CD4-positive, alpha-beta T cell treated with Interleukin-15 for 4 hours (primary cell): ENCODE measurements at regions not wholly inside any gene's neighbourhood (a gene's known extent, or its start where the extent isn't known, plus 50 kb on each side); places are given as distances from the start of the nearest gene placed in this dataset.

Experiments used
- DNase-seq: peaks from one replicate; pipeline ENCODE4 v3.0.0-alpha.2; 2020; ENCODE audit warnings: low spot score

DNA sequence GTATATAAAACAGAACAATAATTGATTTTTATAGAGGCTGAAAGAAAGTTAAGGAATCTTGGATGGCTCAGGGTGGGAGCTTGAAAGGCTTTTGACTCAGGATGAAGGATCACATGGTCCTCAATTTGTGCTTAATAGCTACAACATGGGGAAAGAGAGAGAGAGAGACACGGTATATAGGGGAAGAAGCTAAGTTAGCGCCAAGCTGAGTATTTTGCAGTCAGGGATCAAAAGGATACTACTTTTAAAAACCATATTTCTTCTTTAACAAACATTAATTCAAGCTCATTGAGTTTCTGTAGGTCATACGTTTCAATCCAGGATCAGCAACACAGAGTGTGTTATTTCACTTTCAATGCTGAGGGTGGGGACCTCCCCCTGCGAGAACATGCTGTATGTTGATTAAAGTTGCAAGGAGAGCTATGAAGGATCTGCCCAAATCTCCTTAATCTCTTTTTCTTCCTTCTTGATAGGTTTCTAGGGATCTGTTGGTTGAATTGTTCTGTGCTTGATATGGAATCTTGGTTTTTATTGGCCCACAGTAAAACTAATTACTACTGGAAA is 133.1 kb upstream of the NUDT4 start:
- no peak for DNase-seq

DNA sequence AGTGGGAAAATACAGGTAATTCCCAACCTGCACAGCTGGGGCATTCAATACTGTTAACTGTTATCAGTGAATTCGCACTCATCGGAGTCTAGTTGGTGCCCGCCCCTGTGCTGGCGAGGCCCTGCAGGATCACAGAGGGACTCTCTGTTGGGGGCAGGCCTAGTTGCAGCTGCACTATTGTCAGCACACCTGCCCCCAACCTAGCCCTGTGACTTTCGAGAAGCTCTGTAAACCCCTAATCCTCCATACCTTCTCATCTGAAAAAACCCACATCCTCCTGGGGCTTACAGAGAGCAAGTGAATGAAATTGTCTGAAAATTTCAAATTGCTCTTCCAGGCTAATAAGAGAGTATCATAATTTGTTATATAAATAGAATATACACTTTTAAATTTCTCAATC is 132.2 kb upstream of the NUDT4 start:
- no peak for DNase-seq

DNA sequence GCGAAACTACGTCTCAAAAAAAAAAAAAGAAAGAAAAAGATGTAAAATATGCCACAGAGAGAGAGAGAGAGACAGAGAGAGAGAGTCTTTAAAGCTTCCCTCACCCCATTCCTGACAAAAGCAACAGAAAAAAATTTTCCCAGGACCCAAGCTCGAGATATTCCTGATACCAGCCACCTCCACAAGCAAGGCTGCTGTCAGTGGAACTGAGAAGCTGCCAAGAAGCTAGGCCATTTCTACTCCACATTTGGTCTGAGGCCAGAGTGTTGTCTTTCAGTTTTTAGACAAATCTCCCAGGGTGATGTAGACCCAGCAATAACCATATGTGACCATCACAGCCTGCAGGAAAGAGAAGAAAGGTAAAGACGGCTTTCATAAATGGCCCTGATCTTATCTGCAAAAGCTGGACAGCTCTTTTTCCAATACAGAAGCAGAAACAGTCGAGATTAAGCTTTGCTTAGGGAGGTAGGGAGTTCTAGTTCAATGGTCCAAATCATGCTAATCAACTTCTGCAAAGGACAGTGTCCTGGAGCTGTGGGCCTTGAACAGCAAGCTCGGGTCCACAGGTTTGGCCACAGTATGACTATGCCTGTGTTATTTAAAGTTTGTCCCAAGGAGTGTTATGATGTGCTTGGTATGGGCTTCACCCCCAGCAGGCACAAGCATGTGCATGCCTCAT is 130.3 kb upstream of the NUDT4 start:
- DNase-seq: no peak

DNA sequence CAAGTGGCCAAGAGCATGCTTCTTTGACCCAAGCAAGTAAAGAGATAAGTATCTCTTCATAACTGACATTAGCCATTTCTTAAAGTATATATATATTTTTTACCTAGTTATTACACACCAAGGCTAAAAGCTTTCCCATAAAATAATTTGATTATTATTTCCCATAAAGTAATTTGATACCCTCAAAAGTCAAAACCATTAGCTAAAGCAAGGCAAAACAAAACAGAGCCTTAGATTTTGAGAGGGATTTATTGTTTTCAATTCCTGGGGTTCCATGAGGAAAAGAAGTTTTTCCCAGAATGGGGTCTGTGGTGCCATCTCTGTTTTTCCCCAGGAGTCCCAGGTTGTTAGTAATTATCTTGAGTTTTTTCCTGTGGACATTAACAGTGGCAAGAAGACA is 125.5 kb upstream of the NUDT4 start:
- DNase-seq: no peak

DNA sequence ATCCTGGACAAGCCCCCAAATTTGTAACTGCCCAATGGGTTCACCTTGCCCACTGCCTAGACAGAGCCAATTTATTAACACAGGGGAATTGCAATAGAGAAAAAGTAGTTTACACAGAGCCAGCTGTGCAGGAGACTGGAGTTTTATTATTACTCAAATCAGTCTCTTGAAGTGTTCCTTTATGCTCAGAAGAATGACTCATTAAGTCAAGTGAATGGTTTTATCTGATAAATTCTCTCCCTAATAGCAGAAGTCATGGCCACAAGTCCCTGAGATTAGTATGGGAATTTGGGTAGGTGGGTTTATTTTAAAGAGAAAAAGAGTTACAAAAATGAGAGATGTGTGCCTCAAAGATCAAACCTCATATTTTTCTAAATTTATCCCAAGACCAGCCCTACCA is 122.8 kb upstream of the NUDT4 start:
- no peak for DNase-seq

DNA sequence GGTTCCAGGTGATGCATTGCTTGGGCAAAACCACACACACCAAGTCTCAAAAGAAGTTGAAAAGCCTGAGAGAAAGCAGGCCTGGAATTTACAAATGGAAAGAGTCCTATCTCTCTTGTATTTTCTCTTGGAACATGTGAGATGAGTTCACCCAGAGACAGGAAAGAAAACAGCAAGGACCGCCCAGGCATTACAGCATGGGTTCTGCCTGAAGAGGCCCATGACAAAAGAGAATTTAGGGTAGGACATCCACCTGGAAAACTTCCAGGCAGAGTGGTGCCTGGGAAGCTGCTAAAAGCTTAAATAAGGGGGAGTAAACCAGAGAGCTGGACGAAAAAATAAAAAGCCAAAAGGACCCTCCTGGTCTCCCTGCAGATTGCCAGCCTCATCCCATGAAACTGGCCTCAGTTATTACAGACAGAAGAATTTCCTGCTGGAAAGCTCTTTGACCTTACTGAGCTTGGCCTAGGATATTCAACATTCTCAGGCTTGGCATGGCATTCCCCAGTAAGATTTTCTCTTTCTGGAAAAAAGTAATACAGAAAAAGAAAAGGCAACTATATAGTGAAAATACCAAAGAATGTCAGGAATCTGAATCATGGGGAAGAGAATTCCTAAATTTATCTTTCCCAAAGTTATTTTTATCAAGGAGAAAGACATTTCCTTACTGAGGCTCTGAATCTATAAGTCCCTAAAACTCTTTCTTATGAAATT is 121.3 kb upstream of the NUDT4 start:
- no peak for DNase-seq

DNA sequence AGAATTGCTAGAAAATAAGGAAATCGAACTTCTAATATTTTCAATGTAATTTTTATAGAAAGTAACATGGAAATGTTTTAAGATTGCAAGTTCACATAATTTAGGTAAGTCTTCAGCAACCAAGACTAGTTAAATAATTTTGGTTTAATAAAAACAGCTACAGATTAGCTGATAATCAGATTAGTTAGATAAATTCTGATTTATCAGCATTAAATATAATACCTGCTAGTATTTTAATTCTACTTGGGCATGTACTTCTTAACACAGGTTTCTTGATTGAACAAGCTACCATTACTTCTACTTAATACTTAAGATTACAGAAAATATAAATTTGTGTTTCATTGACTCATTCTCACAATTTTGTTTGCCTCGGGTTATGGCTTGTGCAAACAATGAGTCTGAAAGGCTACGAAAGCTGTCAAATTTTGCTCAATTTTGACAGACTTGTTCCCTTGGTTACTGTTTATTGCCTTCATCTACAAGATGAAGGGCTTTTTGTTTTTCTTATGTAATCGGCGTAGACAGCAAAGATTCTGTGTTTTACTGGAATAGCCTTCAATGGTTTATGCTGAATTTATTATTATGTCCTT is 116.1 kb upstream of the NUDT4 start:
- DNase-seq: no peak

DNA sequence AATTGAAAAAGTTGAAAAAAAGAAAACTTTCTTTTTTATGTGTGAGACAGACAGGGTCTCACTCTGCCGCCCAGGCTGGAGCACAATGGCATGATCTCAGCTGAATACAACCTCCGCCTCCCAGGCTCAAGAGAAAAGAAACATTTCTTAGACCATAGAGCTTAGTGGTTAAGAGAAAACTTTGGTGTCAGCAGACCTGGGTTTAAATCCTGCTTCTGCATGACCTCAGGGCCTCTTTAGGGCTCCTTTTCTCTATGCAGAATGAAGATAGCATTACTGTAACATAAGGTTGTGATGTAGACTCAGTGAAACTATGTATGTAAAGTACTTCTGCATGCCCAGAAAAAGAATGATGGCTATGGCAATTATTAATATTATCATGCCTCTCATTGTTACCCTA is 104.7 kb upstream of the NUDT4 start:
- no peak for DNase-seq

DNA sequence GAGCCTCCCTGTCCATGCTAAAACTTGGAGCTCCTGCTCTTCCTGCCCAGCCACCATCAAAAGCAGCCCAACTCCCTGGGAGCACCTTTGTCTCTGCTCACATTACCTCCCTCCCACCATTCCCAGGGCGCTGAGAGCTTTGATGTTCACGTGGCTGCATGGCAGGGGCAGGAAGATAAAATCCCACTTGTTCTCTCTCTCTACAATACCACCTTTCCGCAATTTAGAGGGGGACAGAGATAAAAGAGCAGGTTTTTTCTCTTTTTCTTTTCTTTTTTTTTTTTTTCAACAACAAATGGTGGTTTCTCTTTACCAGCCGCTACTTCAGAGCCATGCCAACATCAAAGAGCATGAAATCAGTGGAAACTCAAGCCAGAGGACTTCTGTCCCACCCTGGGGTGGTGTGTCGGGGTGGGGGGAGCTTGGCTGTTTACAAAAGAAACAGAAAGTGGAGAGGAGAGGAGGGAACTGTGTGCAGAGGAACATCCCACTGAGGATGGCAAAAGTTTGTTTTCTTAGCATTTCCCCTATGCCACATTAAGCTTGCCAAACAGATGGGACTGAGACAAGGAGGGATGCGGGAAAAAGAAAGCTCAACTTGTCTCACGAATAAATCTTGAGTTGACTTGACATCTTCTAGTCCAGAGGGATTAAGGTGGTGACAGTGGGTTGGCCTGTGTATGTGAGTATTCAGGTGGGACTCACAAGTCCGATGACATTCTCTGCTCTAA is 103.7 kb upstream of the NUDT4 start:
- no peak for DNase-seq

DNA sequence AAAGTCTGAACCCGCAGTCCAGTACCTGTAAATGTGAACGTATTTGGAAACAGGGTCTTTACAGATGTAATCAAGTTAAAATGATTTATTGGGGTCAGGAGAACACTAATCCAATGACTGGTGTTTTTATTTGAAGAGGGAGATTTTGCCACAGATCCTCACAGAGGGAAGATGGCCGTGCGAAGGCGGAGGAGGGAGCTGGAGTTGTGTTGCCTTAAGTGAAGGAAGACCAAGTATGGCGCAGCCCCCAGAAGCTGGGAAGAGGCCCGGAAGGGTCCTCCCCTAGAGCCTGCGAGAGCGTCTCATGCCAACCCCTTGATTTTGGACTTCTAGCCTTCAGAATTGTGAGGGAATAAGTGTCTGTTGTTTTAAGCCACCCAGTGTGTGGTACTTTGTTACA is 102.8 kb upstream of the NUDT4 start:
- DNase-seq: no peak

DNA sequence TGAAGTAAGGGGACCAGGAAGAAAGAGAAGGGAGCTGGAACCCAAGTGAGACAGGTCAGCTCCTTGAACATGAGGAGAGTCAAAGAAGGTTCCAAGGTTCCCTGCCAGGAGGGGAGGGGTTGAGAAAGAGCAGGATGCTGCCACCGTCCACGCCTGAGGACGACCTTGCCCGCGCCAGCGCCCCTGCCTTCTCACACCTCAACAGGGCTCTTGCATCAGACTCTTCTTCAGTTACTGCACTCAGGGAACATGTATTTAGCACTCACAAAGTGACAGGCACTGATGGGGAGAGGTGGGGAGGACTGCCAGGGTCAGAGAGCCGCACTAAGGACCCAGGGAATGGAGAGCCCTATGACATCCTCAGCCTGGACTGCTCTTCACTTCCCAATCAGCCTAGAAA is 102.1 kb upstream of the NUDT4 start:
- no peak for DNase-seq

DNA sequence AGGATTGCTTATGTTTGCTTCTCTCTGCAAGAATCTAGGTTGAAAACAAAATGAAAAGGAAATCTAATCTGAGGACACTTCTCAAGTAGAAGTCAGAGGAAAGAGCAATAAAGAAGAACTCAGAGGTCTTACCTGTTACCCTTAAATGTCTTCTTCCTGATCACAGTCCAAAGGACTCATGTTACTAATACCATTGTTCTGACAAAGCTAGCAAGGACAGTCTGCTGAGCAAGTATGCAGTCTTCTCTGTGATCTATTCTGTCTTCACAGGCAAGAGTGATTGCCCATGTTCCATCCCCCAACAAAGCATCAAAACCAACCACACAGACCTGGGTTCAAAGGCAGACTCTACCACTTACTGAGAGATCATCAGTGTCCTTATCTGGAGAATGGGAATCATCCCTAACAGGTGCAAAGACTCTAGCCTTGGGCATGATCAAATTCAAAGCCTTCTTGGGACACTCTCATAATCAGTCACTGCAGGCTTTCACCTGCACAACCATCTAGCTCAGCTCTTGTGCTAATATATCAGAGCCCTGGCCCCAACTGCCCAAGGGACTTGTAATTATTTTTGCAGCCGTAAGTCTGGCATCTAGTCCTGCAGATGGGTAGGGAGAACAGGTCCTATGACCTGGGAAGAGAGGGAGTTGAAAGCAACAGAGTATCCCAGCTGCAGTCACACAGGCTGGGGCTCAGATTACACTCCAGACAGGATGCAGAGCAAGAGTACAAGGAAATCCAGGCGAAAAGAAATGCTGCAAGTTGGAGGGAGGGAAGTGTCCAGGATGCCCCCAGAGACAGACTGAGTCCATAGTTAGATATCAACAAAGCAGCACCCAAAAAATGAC is 97.9 kb upstream of the NUDT4 start:
- no peak for DNase-seq

DNA sequence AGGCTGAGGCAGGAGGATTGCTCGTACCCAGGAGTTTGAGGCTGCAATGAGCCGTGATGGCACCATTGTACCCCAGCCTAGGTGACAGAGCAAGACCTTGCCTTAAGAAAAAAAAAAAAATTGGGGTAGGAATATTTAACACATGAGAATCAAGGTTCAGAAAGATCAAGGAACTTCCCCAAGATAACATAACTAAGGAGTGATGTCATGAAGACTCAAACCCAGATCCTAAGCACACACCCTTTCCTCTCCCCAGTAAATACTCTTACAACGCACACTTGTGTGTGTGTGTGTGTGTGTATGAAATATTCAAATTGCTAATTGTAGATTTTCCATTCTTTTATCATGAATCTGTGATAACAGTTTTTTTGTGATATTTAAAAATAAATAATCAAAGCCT is 90.6 kb upstream of the NUDT4 start:
- DNase-seq: no peak

DNA sequence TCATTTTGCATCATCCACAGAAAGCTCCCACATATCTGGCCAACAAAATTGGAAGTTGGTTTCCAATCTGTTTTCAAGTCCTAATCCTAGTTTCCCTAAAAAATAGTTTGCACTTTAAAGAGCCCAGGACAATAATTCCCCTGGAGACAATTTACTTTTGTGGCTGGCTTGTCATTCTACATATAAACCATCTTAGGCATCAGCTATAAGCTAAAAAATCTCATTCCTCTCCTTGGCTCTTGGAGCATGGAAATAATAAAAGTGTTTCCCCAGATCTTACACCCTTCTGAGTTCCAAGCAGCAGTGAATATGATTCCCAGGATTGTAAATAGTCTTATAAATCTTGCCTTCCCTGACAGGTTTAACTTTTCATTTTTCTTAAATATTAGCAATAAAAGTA is 89.1 kb upstream of the NUDT4 start:
- DNase-seq: no peak

DNA sequence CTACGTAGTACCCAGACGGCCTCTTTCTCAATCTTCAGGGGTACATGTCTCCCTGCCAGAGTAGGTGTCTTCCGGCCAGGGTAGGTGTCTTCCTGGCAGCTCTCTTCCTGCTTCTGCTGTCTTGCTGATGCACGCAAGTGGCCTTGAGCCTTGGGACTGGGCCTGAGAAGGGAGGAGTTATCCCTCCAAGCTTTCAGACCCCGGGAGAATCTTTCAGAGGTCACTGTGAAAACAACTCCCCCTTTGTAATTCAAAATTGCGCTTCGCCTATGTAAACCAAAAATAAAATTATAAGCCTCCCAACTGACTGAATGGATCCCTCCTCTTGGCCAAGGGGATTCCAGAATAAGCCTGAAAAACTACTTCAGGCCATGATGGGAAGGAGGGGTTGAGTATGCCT is 87.3 kb upstream of the NUDT4 start:
- DNase-seq: no peak

DNA sequence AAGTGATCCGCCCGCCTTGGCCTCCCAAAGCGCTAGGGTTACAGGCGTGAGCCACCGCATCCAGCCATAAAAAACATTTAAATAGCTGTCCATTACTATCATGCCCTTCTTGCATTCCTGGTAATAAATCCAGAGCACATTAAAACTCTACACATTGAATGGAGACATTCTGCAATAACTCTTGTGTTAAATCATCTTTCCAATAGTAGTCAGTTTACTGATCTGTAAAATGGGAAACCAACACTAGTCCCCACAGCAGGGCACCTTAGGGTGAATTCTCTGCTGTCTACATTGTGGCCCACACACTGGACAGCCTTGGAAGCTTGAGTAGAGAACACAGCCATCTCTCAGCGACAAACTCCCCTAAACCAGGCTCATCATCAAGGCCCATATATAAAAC is 85.5 kb upstream of the NUDT4 start:
- no peak for DNase-seq

DNA sequence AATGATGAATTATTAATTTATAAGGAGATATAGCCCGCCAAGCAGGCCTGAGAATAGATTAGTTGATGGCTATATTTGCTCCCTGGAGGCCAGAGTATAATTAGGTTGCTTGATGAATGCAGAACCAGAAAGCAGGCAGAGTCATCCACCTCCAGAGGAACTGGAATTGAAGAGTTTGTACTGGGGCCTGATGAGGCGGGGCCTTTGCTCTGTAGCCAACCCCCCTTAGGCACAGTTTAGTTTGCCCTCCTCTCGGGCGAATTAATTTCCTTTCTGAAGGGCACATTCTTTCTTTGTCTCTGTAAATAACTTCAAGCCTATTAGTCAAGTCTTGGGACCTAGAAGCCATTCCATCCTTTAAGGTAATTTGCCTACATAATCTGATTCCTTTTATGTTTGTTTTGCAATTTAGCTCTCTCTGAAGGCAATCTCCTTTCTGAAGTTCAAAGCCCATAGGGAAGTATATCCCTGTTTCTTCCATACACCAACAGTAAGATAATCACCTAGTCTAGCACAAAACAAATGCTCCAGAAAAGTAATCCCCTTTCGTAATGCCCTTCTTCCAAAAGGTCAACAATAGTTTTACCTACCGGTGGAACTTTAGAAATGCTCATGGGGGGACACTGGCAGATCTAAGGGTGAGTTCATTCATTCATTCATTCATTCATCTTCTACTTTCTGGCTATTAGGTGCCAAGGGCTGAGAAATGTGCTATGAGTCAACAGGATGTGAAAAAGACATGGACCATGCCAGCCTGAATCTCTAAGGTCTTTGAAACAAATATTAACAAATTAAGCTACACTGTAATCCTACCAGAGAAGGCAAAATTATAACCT is 84.8 kb upstream of the NUDT4 start:
- no peak for DNase-seq

DNA sequence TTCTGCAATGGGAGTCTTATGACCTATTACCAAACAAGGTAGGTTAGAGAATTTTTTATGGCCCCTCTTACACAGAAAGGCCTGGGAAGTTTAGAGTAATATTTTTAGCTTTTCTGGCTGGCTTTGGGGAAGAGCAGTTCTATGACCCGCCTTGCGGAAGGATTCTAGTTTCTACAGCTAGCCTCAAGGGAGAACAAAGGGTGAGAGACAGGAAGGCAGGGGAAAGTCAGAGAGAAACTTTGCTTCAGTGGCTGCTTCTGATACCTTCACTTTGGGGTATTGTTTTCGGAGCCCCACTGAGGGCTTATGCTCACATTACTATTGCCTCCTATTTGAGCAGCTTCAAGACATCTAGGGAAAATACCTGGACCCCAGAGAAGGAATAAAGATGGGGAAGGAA is 80.7 kb upstream of the NUDT4 start:
- no peak for DNase-seq

DNA sequence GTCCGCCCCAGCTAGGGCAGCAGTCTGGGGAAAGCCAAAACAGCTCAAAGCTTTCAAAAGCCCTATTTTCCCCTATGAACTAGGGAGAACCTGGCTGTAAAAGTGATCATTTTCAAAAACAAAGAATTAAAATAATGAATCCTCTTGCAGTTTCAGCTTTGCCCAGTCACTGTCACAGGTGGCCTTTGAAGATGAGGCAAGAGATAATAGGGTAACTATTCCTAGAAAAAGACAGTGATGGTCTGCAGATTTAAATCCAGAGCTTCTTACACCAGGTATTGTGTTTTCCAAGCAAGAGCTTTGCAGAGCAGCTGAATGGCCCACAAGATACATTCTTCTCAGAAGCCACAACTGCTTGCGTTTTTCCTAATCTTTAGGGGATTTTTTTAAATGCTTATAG is 80.2 kb upstream of the NUDT4 start:
- no peak for DNase-seq

DNA sequence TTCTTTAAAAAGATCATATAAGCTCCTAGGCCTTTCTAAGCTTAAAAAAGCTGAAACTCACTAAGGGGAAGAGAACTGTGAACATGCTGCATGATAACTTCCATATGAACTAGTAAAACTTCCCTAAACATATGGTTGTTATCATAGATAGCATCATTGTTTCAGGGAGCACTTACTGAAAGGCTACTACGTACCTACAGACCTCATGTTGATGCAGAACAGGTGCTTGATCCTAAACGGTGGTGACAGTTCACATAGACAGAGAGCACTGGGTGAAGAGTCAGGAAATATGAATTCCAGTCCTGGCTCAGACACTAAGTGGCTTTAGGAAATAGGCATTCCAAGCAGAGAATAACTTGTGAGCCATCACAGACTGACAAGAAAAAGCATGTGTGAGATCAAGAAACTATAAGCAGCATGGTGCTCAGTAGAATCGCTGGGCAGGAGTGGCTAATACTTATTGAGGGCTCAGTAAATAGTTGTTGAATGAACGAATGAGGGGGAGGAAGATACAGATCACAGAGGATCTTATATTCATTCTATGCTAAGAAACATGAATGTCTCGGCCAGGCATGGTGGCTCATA is 78.4 kb upstream of the NUDT4 start:
- no peak for DNase-seq
